Stimulated activated CD4-positive, alpha-beta T cell treated with anti-CD3 and anti-CD28 coated beads, Interleukin-2, amount 100 ng/mL, for 24 hours (primary cell): ENCODE measurements at regions not wholly inside any gene's neighbourhood (a gene's known extent, or its start where the extent isn't known, plus 50 kb on each side); places are given as distances from the start of the nearest gene placed in this dataset.

Source experiments
- DNase-seq, 2 donors: peaks; one replicate each; pipeline ENCODE4 v3.0.0-alpha.2; 2020

DNA sequence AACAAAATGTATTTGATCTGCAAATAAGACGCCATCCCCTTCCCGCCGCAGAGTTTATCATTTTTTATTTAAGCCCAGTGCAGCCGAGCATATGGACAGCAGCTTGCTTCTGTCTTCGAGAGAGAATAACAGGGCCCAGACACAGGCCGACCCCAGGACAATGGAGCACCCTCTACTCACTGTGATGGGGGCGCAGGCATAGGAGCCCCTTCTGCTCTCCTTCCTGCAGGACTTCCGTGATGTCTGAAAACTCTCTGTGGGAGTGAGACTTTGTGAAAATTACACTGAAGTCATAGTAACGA is 134.8 kb downstream of the OAT start:
- no peak for DNase-seq

GRCh38 chr10:124283215-124283948 is 135.3 kb downstream of the OAT start:
- DNase-seq, result no peak

DNA sequence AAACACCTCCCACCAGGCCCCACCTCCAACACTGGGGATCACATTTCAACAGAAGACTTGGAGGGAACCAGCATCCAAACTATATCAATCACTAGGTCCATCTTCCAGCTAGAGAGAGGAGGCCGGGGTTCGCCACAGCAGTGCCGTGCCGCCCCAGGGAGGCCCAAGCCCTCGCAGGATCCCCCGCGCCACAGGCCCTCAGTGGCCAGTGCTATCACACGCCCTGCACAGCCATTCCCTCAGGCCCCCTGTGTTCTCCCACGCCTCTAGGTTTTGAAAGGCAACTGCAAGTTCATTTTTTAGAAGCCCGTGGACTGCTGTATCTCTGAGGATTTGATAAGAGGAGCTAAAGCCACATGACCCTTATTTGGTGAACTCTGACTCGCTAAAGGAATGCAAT is 136.4 kb downstream of the OAT start:
- no peak for DNase-seq

GRCh38 chr10:124281666-124282065 is 137.1 kb downstream of the OAT start:
- DNase-seq, result no peak

DNA sequence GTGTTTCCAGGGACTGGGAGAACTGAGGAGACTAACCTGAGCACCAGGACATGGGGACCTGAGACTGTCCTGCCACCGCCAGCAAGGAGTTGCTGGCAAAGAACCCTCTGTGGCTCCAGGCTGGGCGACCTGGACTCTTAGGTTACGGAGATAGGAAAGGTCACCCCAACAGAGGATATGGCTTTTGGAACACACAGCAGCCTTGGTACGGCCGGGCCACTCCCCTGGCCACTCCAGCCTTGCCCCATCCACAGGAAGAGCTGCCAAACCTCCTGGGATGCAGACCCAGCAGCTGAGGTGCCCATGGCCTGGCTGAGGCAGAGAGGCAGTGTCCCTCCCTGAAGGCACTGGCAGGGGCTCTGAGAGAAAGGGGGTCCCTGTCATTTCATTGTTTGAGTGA is 137.8 kb downstream of the OAT start:
- DNase-seq, result no peak

GRCh38 chr10:124279882-124280281 is 138.8 kb downstream of the OAT start:
- no peak for DNase-seq

GRCh38 chr10:124279298-124279697 is 139.4 kb downstream of the OAT start:
- no peak for DNase-seq

GRCh38 chr10:124278356-124278755 is 140.4 kb downstream of the OAT start:
- DNase-seq, result no peak

- DNase-seq, result no peak
Observed at GRCh38 chr10:124273141-124273540, 145.6 kb downstream of the OAT start.

GRCh38 chr10:124271676-124272075 is 147.0 kb downstream of the OAT start:
- DNase-seq, result no peak

DNA sequence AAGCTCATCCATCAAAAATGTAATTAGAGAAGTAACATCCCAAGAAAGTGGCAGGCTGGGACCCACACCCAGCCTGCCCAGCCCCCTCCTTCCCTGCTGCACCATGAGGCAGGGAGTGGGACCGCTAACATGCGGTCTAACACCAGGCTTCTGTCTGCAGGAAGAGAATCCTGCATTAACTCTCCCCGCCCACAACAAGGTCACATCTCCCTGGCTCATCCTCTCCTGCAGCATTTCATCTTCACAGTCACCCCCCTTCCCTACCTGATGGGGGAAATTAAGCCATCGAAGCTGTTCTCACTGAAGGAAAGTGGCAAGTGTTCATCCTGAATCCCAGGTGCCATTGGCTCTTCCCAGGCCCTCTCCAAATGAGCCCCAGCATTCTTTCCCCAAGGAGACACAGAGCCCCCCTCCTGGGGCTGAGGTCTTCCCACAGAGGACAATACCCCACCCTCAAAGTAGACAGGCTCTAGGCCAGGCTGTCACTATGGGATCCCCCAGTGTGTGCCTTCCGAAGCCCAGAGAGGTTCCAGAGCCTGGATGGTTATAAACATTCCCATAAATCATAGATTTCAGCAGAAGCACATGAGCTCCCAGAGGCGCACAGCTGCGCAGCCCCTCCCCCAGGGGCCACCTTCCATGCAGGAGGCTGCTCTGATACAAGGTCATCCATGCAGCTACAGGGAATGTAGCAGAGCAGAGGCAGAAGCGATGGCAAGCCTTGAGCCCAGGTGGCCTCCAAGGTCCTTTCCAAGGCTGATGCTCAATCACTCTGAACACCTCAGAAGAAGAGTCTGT is 148.0 kb downstream of the OAT start:
- no peak for DNase-seq

- no peak for DNase-seq
Observed at GRCh38 chr10:124268976-124269375, 149.7 kb downstream of the OAT start.

DNA sequence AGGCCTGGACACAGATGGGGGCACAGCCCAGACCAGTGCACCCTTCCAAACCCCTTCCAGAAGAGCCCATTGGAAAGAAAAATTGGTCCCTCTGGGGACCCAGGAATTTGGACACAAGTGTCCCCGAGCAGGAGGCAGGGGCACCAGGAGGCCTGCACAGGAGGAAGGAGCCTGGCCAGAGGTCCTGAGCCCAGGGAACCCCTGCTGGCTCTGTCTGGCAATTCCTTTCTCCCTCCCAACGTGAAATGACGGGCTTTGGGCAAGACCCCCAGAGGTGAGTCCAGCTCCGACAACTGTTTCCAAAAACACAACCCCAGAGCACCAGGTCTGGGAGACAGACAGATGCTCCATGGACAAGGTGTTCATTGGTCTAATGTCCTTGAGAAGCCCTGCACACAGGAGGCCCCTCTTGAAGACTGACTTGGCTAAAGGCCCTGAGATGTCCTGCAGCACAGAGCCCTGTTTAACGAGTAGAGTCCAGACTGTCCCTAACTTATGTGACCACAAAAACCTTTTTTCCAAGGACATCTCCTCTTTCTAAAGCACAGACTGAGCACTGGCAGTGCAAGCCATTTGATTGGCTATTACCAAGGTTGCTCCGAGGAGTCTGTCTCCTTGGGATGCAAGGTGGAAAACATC is 150.7 kb downstream of the OAT start:
- no peak for DNase-seq

- no peak for DNase-seq
Observed at GRCh38 chr10:124267231-124267885, 151.4 kb downstream of the OAT start.

- no peak for DNase-seq
Observed at GRCh38 chr10:124266468-124267230, 152.1 kb downstream of the OAT start.

GRCh38 chr10:124265776-124266467 is 152.8 kb downstream of the OAT start:
- DNase-seq, result no peak

GRCh38 chr10:124265391-124265745 is 153.4 kb downstream of the OAT start:
- DNase-seq, result no peak

GRCh38 chr10:124264711-124265390 is 153.9 kb downstream of the OAT start:
- DNase-seq, result no peak

DNA sequence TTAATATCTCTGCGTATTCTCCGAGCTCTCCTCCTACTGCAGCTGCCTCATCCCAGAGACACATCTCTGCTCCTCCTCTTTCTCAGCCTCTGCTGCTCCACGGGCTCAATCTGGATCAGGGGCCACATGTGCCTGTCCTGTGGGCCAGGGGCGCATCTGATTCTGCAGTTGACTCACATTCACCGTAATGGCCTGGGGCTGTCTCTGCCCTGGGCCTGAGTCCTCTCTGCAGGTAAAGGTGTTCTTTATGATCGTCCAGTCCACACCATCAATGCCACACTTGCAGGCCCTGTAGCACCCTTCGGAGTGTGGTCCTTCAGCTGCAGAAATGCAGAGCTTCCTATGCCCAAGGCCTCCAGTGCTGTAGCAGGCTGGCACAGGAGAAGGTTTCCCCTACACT is 154.5 kb downstream of the OAT start:
- no peak for DNase-seq

DNA sequence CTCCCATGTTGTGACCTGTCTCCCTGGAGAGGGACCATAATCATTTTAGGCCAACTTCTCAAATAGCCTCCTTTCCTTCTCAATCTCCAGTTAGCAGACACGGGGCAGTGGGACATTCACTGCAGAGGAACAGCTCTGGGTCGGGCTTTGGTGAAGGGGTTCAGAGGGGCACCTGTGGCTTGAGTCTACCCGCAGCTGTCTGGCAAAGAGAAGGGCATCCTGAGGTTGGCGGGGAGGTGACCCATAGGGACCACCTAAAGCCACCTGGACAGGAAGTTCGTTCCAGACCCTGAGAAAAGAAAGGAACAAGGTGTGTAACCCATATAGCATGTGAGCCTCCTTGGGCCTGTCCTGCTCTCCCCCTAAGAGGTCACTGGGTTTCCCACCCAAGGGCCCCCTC is 155.0 kb downstream of the OAT start:
- no peak for DNase-seq

- DNase-seq, result no peak
Observed at GRCh38 chr10:124262971-124263370, 155.8 kb downstream of the OAT start.
